Activated B cell treated with CpG ODN at 0.5 μM for 24 hours (primary cell): ENCODE measurements at regions not wholly inside any gene's neighbourhood (a gene's known extent, or its start where the extent isn't known, plus 50 kb on each side); places are given as distances from the start of the nearest gene placed in this dataset.

Experiments used
- ATAC-seq: fragments of 200-7000 bp; cut with Tn5 transposase; one replicate; pipeline ENCODE4 v1.10.0; 2021; ENCODE audit warnings: low read depth, mild to moderate bottlenecking, moderate library complexity
- CTCF ChIA-PET: fragments of 350-600 bp; sonication (Branson Sonifier 250); formaldehyde crosslinking; loops from one replicate; lab custom pipeline; 2021; ENCODE audit warnings: antibody characterized with exemption; lab: Charles Lee
- POLR2A ChIA-PET: fragments of 350-600 bp; sonication (Branson Sonifier 250); formaldehyde crosslinking; loops from one replicate; lab custom pipeline; 2021; ENCODE audit warnings: antibody characterized with exemption; lab: Charles Lee
- DNase-seq: peaks from one replicate; pipeline ENCODE4 v3.0.0; 2022
- H3K27ac Mint-ChIP-seq: one replicate; pipeline ENCODE4 v1.8.0; 2020; ENCODE audit warnings: mixed read lengths
- H3K27me3 Mint-ChIP-seq: one replicate; pipeline ENCODE4 v1.8.0; 2021; ENCODE audit warnings: mixed read lengths
- H3K36me3 Mint-ChIP-seq: one replicate; pipeline ENCODE4 v1.8.0; 2021; ENCODE audit warnings: low read depth, mixed read lengths
- H3K4me1 Mint-ChIP-seq: one replicate; pipeline ENCODE4 v1.8.0; 2021; ENCODE audit warnings: mixed read lengths
- H3K4me3 Mint-ChIP-seq: one replicate; pipeline ENCODE4 v1.8.0; 2020; ENCODE audit warnings: mild to moderate bottlenecking, mixed read lengths
- H3K9me3 Mint-ChIP-seq: one replicate; pipeline ENCODE4 v1.8.0; 2020; ENCODE audit warnings: mixed read lengths
- intact Hi-C: fragments of 100-400 bp; cut with micrococcal nuclease; formaldehyde crosslinking; loops from one replicate; pipeline ENCODE4 v1.15.1; 2024
- TF ChIP-seq, protein P1 (sequence below): fragments of 200-600 bp; IDR thresholded peaks from one replicate; pipeline ENCODE4 v1.8.0; 2022; ENCODE audit warnings: antibody characterized with exemption, mild to moderate bottlenecking

GRCh38 chrX:82029571-82030218, 827.8 kb downstream of the SH3BGRL start:
- no peak for ATAC-seq
- POLR2A ChIA-PET = no interaction called here
- intact Hi-C loops = no loop called here
- DNase-seq = no peak
- no peaks in the 10 kb centered on the region for H3K36me3 Mint-ChIP-seq
- H3K9me3 Mint-ChIP-seq = peaks cover 2% of the 10 kb centered on the region
- no peak overlapping the region for H3K4me3 Mint-ChIP-seq
- H3K4me1 Mint-ChIP-seq = no peaks in the 10 kb centered on the region
- TF ChIP-seq, protein P1, sequence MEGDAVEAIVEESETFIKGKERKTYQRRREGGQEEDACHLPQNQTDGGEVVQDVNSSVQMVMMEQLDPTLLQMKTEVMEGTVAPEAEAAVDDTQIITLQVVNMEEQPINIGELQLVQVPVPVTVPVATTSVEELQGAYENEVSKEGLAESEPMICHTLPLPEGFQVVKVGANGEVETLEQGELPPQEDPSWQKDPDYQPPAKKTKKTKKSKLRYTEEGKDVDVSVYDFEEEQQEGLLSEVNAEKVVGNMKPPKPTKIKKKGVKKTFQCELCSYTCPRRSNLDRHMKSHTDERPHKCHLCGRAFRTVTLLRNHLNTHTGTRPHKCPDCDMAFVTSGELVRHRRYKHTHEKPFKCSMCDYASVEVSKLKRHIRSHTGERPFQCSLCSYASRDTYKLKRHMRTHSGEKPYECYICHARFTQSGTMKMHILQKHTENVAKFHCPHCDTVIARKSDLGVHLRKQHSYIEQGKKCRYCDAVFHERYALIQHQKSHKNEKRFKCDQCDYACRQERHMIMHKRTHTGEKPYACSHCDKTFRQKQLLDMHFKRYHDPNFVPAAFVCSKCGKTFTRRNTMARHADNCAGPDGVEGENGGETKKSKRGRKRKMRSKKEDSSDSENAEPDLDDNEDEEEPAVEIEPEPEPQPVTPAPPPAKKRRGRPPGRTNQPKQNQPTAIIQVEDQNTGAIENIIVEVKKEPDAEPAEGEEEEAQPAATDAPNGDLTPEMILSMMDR = no peak
- CTCF ChIA-PET = no interaction called here
- no peak overlapping the region for H3K27ac Mint-ChIP-seq
- H3K27me3 Mint-ChIP-seq = no peaks in the 10 kb centered on the region

DNA sequence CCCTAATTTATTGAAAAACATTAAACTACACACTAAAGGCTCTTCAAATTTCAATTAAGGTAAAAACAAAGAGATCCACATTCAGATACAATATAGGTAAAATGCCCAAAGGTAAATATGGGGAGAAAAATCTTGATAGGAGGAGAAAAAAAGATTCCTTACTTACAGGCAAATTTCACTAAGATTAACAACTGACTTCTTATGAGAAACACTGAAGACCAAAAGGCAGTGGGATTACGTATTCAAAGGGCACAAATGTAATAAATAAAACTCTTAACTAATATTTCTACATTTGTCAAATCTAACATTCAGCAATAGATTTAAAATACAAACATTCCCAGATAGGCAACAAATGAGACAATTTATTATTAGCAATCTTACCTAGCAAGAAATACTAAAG, 829.3 kb downstream of the SH3BGRL start:
- H3K9me3 Mint-ChIP-seq = peaks cover 2% of the 10 kb centered on the region
- no peak for DNase-seq
- no peak overlapping the region for H3K27ac Mint-ChIP-seq
- H3K27me3 Mint-ChIP-seq = no peaks in the 10 kb centered on the region
- no peak for ATAC-seq
- ChIA-PET POLR2A (no interaction called here), CTCF (no interaction called here)
- intact Hi-C loops = no loop called here
- TF ChIP-seq, protein P1 = no peak
- no peaks in the 10 kb centered on the region for H3K4me1 Mint-ChIP-seq
- no peak overlapping the region for H3K4me3 Mint-ChIP-seq
- H3K36me3 Mint-ChIP-seq = no peaks in the 10 kb centered on the region

- no peak for ATAC-seq
- DNase-seq = no peak
- no peaks in the 10 kb centered on the region for H3K36me3 Mint-ChIP-seq
These were observed 836.9 kb downstream of the SH3BGRL start for GRCh38 chrX:82038793-82039192.

GRCh38 chrX:82041034-82041433, 839.1 kb downstream of the SH3BGRL start:
- intact Hi-C loops = no loop called here
- Mint-ChIP-seq H3K27ac (no peak overlapping the region), H3K4me3 (no peak overlapping the region), H3K27me3 (no peaks in the 10 kb centered on the region), H3K9me3 (no peaks in the 10 kb centered on the region), H3K36me3 (no peaks in the 10 kb centered on the region), H3K4me1 (no peaks in the 10 kb centered on the region)
- no peak for ATAC-seq
- CTCF ChIA-PET = no interaction called here
- POLR2A ChIA-PET = no interaction called here
- TF ChIP-seq, protein P1 = no peak
- no peak for DNase-seq

More at GRCh38 chrX:82038793-82039192, 836.9 kb downstream of the SH3BGRL start:
- ChIA-PET POLR2A (no interaction called here), CTCF (no interaction called here)
- no peaks in the 10 kb centered on the region for H3K27me3 Mint-ChIP-seq
- no peak overlapping the region for H3K27ac Mint-ChIP-seq
- intact Hi-C loops = loop anchor here (1.0 kb wide), 1 partner anchor 15 kb away; no protein-coding TSS in a partner anchor
- H3K9me3 Mint-ChIP-seq = no peaks in the 10 kb centered on the region
- TF ChIP-seq, protein P1 = no peak
- no peaks in the 10 kb centered on the region for H3K4me1 Mint-ChIP-seq
- no peak overlapping the region for H3K4me3 Mint-ChIP-seq

- H3K27me3 Mint-ChIP-seq = no peaks in the 10 kb centered on the region
- H3K36me3 Mint-ChIP-seq = no peaks in the 10 kb centered on the region
- intact Hi-C loops = no loop called here
- DNase-seq (no peak), ATAC-seq (no peak)
- H3K4me1 Mint-ChIP-seq = no peaks in the 10 kb centered on the region
- ChIA-PET CTCF (no interaction called here), POLR2A (no interaction called here)
- no peak overlapping the region for H3K4me3 Mint-ChIP-seq
- no peak overlapping the region for H3K27ac Mint-ChIP-seq
- peaks cover 3% of the 10 kb centered on the region for H3K9me3 Mint-ChIP-seq
- TF ChIP-seq, protein P1 = no peak
These were observed 856.8 kb downstream of the SH3BGRL start for GRCh38 chrX:82058728-82059127.
